ENCODE measurements at regions not wholly inside any gene's neighbourhood (a gene's known extent, or its start where the extent isn't known, plus 50 kb on each side); places are given as distances from the start of the nearest gene placed in this dataset.

DNA sequence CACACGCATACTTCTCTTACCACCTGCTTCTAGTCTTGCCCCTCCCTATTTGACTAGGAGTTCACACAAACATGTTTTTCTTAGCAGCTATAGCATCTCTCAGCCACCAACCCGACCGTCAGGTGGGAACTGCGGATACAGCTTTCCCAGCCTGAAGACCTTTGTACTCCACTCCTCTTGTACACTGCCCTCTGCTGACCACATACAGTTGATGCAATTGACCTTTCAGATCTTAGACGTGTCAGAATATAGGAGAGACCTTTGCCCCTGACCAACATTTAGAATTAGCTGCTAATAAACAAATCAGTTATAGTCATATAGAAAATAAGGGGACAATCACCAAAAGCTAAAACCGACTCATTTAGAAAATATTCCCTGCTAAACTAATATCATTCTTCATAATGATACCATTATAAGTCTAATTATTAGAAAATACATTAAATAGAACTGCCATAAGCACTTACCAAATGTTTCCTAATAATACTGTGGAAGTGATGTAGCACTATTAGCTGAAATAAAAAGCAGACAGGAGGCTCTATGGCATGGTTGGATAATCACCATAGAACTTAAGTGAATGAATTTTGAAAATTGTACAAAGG, 208.4 kb downstream of the RAD51AP2 start:
- CTCF ChIA-PET = no interaction called here
- POLR2A ChIA-PET = no interaction called here

DNA sequence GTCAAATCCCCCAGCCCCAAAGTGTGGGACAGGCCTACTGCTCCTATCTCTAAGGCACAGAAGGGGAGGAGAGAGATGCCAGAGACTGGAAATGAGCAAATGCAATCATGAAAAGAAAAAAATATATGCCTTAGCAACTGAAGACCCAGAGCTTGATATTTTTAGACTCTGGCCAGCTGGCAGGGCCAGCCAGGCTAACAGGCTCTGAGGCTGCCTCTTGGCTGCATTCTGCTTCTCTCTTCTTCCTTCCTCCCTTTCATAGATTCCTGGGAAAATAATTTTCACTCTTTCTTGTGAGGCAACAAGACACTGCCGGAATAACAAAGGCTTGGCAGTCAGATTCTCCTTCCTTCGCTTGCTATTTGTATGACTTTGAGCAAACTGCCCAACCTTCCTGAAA, 209.1 kb downstream of the RAD51AP2 start:
- POLR2A ChIA-PET = no interaction called here
- CTCF ChIA-PET = no interaction called here

DNA sequence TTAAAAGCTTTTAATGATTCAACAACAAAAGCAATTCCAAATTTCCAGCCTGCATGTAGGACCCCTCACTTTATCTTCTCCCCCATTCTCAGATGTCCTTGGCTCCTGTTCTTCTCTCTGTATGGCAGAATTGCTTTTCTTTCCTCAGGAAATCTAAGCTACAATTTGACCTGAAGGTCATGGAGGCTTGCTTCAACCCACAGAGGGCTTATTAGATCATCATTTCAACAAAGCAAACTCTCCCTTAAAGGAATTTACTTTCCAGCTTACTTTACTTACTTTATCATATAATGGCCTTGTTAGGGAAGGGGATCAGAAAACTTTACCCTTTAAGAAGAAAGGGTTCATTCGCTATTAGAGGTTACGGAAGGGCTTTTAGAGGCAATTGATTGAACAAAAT, 211.5 kb downstream of the RAD51AP2 start:
- POLR2A ChIA-PET = no interaction called here
- CTCF ChIA-PET = no interaction called here

DNA sequence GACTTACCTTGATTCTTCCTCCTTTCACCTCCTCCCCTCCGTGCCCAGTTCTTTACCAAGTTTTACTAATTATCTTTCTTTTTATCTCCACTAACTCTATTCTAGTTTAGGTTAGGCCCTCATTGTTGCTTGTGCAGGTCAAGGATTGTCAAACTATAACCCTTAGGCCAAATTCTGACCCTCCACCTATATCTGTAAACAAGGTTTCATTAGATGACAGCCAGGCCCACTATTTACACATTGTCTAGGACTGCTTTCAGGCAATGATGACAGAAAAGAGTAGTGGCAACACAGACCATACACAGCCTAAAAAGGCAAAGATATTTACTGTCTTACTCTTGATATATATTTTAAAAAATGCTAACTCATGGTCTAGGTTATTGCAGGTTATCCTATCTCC, 212.0 kb downstream of the RAD51AP2 start:
- ChIA-PET CTCF (no interaction called here), POLR2A (no interaction called here)

DNA sequence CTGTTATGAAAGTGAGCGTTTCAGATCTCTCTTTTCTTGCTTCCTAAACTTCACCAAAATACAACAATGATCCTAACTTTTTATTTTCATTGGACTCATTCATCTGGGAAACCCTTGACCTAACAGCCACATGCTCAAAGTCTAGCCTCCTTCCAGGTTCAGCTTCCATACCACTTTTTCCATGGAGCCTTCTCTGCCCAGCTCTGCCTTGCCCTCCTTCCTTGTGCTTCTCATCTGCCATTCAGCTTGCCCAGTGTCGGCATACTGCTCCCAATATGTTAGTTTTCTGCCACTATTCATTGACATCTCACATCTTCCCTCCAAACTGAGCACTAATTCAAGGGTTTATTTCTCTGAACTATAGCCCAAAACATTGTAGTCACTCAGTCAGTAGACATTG, 214.7 kb downstream of the RAD51AP2 start:
- POLR2A ChIA-PET = no interaction called here

DNA sequence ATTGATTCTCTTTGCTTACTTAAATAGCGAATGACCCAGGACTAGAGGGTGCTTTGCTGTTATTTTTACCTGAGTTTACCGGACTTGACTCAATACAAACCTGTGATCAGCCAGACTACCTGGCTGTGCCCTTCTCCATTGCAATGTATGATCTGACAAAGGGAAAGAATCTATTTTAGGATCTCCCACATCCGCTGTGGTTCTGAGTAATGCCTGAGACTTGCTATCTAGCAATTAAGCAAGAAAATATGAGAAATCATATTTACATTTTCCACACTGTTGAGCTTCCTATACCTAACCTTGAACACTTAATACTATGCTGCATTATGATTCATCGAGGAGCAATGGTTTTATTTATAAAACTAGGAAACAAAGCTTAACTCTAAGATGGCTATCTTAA, 215.2 kb downstream of the RAD51AP2 start:
- CTCF ChIA-PET = no interaction called here
- POLR2A ChIA-PET = no interaction called here

More for the DNA sequence above, 214.7 kb downstream of the RAD51AP2 start:
- CTCF ChIA-PET = no interaction called here

DNA sequence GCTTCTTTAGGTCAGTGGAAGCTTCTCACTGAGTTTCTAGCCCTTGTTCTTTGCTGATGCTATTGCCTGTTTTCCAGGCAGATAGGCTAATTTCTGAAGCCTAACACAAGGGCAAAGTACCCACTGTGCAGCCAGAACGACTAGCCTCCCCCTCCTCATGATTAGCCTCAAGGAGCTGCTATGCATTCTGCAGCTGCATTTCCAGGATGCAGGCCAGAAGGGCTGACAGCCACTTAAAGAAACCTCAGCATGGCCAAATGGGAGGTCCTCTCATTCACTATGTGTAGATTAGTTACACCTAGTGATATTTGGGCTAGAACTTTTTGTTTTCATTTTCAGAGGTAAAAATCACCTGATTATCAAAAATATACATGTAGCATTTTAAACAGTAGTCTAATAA, 216.0 kb downstream of the RAD51AP2 start:
- CTCF ChIA-PET = no interaction called here

DNA sequence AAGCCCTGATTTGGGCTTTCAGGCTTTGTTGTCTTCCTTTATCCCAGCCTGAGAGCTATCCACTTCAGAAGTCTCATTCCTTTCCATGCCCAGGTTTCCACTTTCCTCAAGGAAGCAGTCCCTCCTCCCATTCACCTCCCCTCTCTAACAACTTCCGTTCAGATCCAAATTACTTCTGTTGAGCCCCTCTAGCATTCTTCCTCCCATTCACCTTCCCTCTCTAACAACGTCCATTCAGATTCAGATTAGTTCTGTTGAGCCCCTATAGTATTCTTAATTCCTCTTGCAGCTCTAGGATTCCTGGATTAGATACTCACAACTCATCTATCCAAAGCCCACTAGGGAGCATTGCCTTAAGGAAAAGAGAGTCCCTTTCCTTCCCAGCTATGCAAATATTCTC, 216.8 kb downstream of the RAD51AP2 start:
- CTCF ChIA-PET = interaction anchor here (0.6 kb wide), 2 partner anchors 26 to 28 kb away, joined by 3 to 5 read pairs; no protein-coding TSS in a partner anchor
- POLR2A ChIA-PET = no interaction called here

More for the DNA sequence above, 216.0 kb downstream of the RAD51AP2 start:
- POLR2A ChIA-PET = no interaction called here

DNA sequence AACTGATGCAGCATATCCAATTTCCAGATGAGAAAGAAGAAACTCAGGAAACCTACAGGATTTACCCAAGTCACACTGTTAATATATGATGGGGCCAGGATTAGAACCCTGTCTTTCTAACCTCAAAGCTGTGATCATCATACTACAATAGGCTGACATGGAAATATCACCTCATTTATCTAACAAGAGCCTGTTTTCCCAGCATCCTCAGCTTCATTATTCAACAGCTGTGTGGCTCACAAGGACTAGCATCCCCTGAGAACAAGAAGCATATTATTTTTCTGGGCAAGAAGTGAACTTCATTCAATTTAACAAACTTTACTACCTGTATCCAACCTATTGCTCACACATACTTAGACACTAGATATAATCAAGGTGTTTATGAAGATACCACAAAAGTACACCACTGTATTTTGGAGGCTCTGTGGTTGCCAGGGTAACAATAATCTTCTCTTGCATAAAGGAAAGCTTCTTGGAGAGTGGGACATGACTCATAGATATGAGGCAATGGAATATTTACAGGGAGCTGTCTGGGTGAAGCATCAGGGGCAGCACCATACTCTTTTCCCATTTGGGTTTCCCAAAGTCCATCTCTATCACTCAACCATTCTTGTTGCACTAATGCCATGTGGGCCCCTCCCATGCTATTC, 218.2 kb downstream of the RAD51AP2 start:
- POLR2A ChIA-PET = no interaction called here
- CTCF ChIA-PET = no interaction called here

DNA sequence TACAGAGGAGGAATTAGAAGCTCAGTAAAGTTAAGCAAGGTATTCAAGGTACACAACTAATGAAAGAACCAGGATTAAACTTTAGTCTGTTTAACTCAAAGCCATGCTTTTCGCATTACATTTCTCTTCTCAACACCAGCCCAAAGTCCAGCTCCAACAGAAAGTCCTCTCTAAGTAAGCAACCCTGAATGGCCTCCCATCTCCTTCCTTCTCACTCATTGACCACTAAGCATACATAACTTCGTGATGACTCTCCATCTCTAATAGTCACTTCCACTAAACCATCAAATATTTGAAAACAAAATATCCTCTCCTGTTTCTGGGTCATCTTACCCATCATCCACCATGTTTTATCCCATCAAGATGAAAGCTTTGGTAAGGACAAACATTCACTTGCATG, 219.8 kb downstream of the RAD51AP2 start:
- ChIA-PET POLR2A (no interaction called here), CTCF (no interaction called here)

DNA sequence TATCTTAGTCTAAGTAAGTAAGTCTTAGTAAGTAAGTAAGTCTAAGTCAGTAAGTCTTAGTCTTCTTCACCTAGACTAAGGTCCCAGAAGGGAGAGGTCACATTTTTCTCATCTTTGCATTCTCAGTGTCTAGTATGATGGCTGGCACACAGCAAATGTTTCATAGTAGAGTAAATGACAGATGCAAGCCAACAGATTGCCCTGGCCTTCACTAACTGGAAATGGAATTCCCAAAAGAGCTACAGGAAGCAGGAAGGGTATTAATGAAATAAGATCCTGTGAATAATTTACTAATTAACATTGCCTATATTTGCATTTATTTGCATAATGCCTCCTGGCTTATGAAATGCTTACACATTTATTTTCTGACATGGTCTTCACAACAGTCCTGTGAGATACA, 221.6 kb downstream of the RAD51AP2 start:
- CTCF ChIA-PET = no interaction called here
- POLR2A ChIA-PET = no interaction called here

DNA sequence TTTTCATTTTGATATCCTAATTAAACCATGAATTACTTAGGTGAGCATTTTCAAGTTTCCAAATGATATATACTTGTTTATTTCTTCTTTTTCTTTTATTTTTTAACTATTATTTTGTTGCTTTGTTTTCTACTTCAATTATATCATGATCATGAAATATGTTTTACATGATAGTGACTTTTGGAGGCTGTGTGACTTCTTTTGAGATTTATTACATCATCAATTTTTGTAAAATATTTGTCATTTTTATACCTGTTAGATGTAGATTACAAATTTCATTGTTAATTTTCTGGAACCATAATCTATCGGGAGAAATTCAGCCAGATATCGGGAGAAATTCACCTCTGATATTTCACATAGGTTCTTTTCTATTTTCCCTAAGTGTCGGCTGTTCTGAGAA, 228.6 kb downstream of the RAD51AP2 start:
- POLR2A ChIA-PET = no interaction called here
- CTCF ChIA-PET = no interaction called here

DNA sequence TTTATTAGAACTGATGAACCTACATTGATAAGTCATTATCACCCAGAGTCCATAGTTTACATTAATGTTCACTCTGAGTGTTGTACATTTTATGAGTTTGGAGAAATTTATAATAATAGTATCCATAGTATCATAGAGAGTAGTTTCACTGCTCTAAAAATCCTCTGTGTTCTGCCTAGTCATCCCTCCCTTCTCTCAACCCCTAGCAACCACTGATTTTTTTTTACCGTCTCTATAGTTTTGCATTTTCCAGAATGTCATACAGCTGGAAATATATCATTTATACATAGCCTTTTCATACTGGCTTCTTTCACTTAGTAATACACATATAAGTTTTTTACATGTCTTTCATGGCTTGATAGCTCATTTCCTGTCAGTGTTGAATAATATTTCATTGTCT, 231.1 kb downstream of the RAD51AP2 start:
- ChIA-PET CTCF (no interaction called here), POLR2A (no interaction called here)

DNA sequence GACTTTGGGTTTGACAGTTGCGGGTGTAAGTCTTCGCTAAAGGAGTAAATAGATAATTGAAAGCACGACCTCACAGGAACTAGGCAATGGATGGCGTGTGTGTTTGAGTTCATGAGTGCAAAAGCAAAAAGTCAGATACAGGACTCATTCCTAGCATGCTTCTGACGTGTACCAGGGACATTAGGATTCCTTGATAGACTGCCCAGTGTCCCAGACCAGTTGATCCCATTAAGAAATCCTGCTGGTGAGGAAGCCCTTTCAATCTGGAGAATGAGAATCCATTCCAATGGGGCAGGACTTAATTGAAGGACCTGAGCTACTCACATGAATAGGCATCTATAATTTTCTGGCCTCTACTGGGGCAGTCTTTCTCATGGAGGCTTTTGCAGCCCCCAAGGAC, 235.4 kb downstream of the RAD51AP2 start:
- CTCF ChIA-PET = no interaction called here
- POLR2A ChIA-PET = no interaction called here

DNA sequence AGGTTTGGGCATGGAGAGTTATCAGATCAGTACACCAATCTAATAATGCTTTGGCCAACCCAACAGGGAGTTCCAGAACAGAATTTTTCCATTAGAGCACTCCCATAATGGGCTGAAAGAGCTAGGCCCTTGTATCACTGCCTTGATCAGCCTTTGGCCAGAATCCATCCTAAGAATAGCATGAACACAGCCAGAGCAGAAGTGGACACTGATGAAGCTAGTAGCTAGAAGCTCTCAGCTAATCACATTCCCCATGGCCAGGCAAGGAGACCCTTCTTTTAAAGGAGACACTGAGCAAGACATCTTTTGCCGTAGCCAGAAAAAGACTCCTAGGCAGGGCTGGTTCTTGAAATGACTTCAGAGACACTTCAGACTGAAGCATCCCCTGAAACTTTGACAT, 236.0 kb downstream of the RAD51AP2 start:
- POLR2A ChIA-PET = no interaction called here
- CTCF ChIA-PET = no interaction called here

DNA sequence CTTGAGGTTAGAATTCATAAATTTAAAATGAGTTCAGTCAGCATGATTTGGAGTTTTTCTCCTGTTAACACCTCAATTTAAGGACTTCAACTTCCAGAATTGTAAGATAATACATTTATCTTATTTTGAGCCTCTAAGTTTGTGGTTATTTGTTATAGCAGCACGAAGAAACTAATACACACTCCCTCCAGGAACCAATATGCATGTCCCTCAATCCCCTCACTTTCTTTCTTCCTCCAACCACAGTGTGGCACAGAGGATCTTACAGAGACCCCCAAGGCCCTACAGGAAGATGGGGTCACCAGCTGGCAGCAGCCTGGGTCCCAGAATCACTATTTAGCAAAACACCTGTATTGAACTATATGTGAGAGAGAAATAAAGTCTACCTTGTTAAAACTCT, 242.0 kb downstream of the RAD51AP2 start:
- ChIA-PET POLR2A (no interaction called here), CTCF (no interaction called here)

DNA sequence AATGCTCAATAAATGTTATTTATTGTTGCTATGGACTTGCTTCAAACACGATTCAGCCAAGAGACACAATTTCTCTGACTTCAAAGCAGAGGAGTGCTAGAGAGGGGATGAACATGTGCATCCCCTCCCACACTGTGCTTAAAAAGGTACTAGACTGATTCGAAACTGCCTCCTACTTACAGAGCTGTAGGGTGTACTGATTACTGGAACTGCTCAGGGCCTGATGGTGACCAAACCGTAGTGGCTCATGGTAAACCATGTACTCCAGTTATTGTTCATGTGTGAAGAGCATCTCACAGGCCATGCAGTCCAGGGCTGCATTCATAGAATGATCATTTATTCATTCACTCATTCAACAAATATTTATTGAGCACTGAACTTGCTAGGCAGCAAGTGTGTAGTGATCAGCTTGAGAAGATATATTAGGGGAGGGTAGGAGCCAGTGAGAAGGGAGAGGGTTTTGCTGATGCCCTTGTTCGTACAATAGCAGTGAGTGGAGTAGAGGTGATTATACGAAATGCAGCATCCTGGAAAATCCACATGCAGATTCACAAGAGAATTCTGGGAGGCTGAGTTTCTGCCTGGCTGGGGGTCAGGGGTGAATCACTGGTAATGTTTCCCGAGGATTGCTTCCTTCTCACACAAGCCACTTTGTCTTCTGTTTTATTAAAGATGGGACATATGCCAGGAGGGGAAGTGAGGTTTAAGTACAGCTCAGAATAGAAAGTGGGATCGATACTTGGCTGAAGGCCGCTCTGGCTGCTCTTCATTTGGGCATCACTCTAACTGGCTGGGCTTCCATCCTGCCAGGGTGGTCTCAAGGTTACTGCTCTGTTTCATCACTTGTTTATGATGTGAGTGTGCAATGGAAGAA, 245.4 kb downstream of the RAD51AP2 start:
- CTCF ChIA-PET = interaction anchor here (0.7 kb wide), 1 partner anchor 29 kb away, joined by 3 read pairs; no protein-coding TSS in a partner anchor
- POLR2A ChIA-PET = no interaction called here

DNA sequence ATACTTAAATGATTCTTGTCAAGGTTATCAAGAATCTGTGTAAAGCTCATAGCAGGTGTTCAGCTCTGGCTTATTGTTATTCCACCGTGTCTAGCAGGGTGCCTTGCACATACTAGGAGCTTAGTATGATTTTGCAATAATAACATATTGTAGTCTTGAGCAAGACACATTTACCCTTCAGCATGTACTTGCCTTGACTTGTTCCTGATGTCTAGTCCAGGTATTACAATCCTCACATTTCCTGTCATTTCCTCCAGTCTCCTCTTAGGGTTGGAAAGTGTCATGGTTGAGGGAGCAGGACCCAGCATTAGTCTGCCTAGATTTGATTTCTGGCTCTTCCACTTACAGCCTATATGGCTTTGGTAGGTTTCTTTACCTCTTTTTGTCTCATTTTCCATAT, 246.1 kb downstream of the RAD51AP2 start:
- CTCF ChIA-PET = no interaction called here
- POLR2A ChIA-PET = no interaction called here

DNA sequence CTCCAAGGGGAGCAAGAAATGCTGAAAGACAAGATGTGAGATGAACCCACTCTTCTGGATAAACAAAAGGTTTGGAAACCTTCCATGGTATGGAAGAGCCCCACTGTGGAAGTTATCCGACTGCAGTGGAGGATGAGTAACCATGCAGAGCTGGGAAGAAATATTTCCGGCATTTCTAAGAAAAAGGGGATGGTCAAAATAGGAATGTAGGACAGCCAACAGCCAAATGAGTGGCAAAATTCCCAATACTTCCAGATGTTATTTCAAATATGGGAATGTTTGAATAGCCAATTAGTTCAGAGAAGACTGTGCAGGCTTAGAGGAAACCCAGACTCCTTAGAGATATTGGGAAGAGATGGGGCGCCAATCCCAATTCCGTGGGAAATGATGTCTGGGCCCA, 246.8 kb downstream of the RAD51AP2 start:
- POLR2A ChIA-PET = no interaction called here
- CTCF ChIA-PET = no interaction called here

DNA sequence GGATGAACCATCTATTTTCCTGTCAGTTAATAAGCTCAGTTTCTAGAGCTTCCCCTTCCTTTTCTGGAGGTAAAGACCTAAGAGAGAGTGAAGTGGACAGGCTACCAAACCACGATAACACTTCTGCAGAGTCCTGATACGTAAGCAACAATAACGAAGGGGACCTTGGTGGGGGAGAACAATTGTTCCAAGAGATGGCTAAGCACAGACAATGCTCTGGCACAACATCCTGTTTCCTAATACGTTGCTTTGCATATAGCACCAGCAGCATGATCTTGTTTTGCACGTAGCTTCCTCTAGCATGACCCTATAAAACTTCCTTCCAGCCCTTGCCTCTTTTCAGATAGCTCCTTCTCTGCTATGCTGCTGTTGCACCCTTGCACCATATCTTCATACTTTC, 247.3 kb downstream of the RAD51AP2 start:
- ChIA-PET POLR2A (no interaction called here), CTCF (no interaction called here)

DNA sequence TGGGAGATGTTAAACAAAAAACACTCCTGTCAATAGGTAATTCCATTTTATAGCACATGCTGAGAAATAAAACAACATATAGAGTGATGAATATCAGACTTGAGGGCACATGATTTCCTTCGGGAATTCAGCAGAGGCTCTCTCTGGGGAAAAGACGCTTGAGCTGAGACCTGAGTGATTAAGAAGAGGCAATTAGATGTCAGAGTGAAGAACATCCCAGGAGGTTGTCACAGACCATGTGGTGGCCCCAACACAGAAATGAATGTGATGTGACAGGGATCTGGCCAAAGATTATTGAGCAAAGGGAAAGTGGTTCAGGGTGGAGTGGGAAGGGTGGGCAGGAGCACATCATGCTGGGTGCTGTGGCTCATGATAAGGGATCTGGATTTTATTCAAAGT, 254.7 kb downstream of the RAD51AP2 start:
- ChIA-PET CTCF (no interaction called here), POLR2A (no interaction called here)
